GM23338 (cell line): ENCODE measurements at regions not wholly inside any gene's neighbourhood (a gene's known extent, or its start where the extent isn't known, plus 50 kb on each side); places are given as distances from the start of the nearest gene placed in this dataset.

Experiments used
- ATAC-seq: fragments of 200-7000 bp; cut with Tn5 transposase; 3 replicates; pipeline ENCODE4 v1.9.1; 2020
- DNase-seq: peaks from one replicate; pipeline ENCODE4 v3.0.0-alpha.2; 2015; ENCODE audit warnings: low spot score
- H2AFZ ChIP-seq: fragments of 200-600 bp; sonication (generic); 2 replicates; pipeline ENCODE4 v1.8.0; 2016; ENCODE audit warnings: antibody characterized with exemption, mild to moderate bottlenecking, moderate library complexity
- H3F3A ChIP-seq: fragments of 200-600 bp; sonication (generic); replicated peaks from 2 replicates; pipeline ENCODE4 v1.8.0; 2017; ENCODE audit warnings: antibody characterized with exemption, mixed run types, low read depth
- H3K27ac ChIP-seq: fragments of 200-600 bp; sonication (generic); 2 replicates; pipeline ENCODE4 v1.6.1; 2016; ENCODE audit warnings: low read depth
- H3K27me3 ChIP-seq: fragments of 200-600 bp; sonication (generic); 2 replicates; pipeline ENCODE4 v1.8.0; 2016; ENCODE audit warnings: mild to moderate bottlenecking, mixed run types, moderate library complexity; ENCODE audit not compliant: insufficient read depth
- H3K36me3 ChIP-seq: fragments of 200-600 bp; sonication (generic); 2 replicates; pipeline ENCODE4 v1.8.0; 2016; ENCODE audit warnings: mild to moderate bottlenecking; ENCODE audit not compliant: insufficient read depth
- H3K4me1 ChIP-seq: fragments of 200-600 bp; sonication (generic); 2 replicates; pipeline ENCODE4 v1.8.0; 2016; ENCODE audit warnings: mild to moderate bottlenecking, moderate library complexity; ENCODE audit not compliant: insufficient read depth
- H3K4me2 ChIP-seq: fragments of 200-600 bp; sonication (generic); 2 replicates; pipeline ENCODE4 v1.7.1; 2017; ENCODE audit warnings: mixed run types
- H3K4me3 ChIP-seq: fragments of 200-600 bp; sonication (generic); 2 replicates; pipeline ENCODE4 v1.6.1; 2016; ENCODE audit warnings: mixed run types
- H3K79me2 ChIP-seq: fragments of 200-600 bp; sonication (generic); replicated peaks from 2 replicates; pipeline ENCODE4 v1.8.0; 2017; ENCODE audit warnings: mild to moderate bottlenecking; ENCODE audit not compliant: insufficient read depth
- H3K9me2 ChIP-seq: fragments of 200-600 bp; sonication (generic); 2 replicates; pipeline ENCODE4 v1.8.0; 2017; ENCODE audit not compliant: insufficient read depth
- H4K20me1 ChIP-seq: fragments of 200-600 bp; sonication (generic); replicated peaks from 2 replicates; pipeline ENCODE4 v1.8.0; 2017; ENCODE audit warnings: mild to moderate bottlenecking; ENCODE audit not compliant: insufficient read depth
- H3K27ac Mint-ChIP-seq: 2 replicates; pipeline ENCODE4 v1.8.0; 2020; ENCODE audit warnings: inconsistent platforms, mild to moderate bottlenecking, moderate library complexity, mixed read lengths
- H3K27me3 Mint-ChIP-seq: 3 replicates; pipeline ENCODE4 v1.8.0; 2022; ENCODE audit warnings: low read depth, mild to moderate bottlenecking, moderate library complexity, mixed read lengths, inconsistent platforms; ENCODE audit not compliant: insufficient read depth, poor library complexity
- H3K36me3 Mint-ChIP-seq: 3 replicates; pipeline ENCODE4 v1.8.0; 2021; ENCODE audit warnings: low read depth, mild to moderate bottlenecking, inconsistent platforms, moderate library complexity, mixed read lengths
- H3K4me1 Mint-ChIP-seq: 3 replicates; pipeline ENCODE4 v1.8.0; 2020; ENCODE audit warnings: mild to moderate bottlenecking, inconsistent platforms, mixed read lengths
- H3K4me3 Mint-ChIP-seq: 3 replicates; pipeline ENCODE4 v1.8.0; 2021; ENCODE audit warnings: moderate library complexity, mild to moderate bottlenecking, inconsistent platforms, mixed read lengths
- H3K9me3 Mint-ChIP-seq: 3 replicates; pipeline ENCODE4 v1.8.0; 2020; ENCODE audit warnings: moderate library complexity, mild to moderate bottlenecking, inconsistent platforms, mixed read lengths
- CREB1 ChIP-seq: fragments of 250-450 bp; sonication (Bioruptor Pico); IDR thresholded peaks from 2 replicates; pipeline ENCODE4 v1.5.0; 2020; ENCODE audit warnings: low read depth, mild to moderate bottlenecking, moderate library complexity
- EZH2 ChIP-seq: fragments of 200-600 bp; sonication (generic); IDR thresholded peaks from one replicate; pipeline ENCODE4 v1.8.0; 2017; ENCODE audit warnings: antibody characterized with exemption, mild to moderate bottlenecking, low read depth; ENCODE audit not compliant: unreplicated experiment
- EZH2phosphoT487 ChIP-seq: fragments of 200-600 bp; sonication (generic); IDR thresholded peaks from one replicate; pipeline ENCODE4 v1.8.1; 2018; ENCODE audit warnings: antibody characterized with exemption; ENCODE audit not compliant: unreplicated experiment
- JUNB ChIP-seq: IDR thresholded peaks from one replicate; pipeline ENCODE4 v1.6.1; 2016; ENCODE audit warnings: antibody characterized with exemption; ENCODE audit not compliant: unreplicated experiment
- NANOG ChIP-seq: IDR thresholded peaks from 2 replicates; pipeline ENCODE4 v1.6.1; 2016; ENCODE audit warnings: antibody characterized with exemption, borderline replicate concordance
- POLR2AphosphoS5 ChIP-seq: IDR thresholded peaks from 2 replicates; pipeline ENCODE4 v1.6.1; 2016; ENCODE audit warnings: antibody characterized with exemption, low read depth
- STAT1 ChIP-seq: IDR thresholded peaks from one replicate; pipeline ENCODE4 v1.6.1; 2016; ENCODE audit warnings: antibody characterized with exemption; ENCODE audit not compliant: unreplicated experiment
- ZNF114 ChIP-seq: fragments of 250-450 bp; sonication (Bioruptor Pico); IDR thresholded peaks from 2 replicates; pipeline ENCODE4 v1.5.0; 2020; ENCODE audit warnings: mild to moderate bottlenecking, moderate library complexity
- ZNF331 ChIP-seq: fragments of 250-450 bp; sonication (Bioruptor Pico); IDR thresholded peaks from 2 replicates; pipeline ENCODE4 v1.5.0; 2020; ENCODE audit warnings: low read depth, mild to moderate bottlenecking, moderate library complexity
- TF ChIP-seq, protein P1 (sequence below), 2 experiments: fragments of 200-600 bp in 1 of 2; sonication (generic) in 1 of 2; conservative IDR thresholded peaks; 2 replicates each; pipeline versions ENCODE4 v1.5.1 to v1.6.1; 2016 to 2017; ENCODE audit warnings: antibody characterized with exemption in 2 of 2, low read depth in 2 of 2, mild to moderate bottlenecking in 2 of 2, moderate library complexity in 1 of 2
- TF ChIP-seq, protein P2 (sequence below): IDR thresholded peaks from one replicate; pipeline ENCODE4 v1.6.1; 2018; ENCODE audit warnings: antibody characterized with exemption; ENCODE audit not compliant: unreplicated experiment
- TF ChIP-seq, protein P3 (sequence below): IDR thresholded peaks from 2 replicates; pipeline ENCODE4 v1.6.1; 2016; ENCODE audit warnings: antibody characterized with exemption
- TF ChIP-seq, protein P4 (sequence below): fragments of 250-450 bp; sonication (Bioruptor Pico); IDR thresholded peaks from 2 replicates; pipeline ENCODE4 v1.5.0; 2020; ENCODE audit warnings: mild to moderate bottlenecking, moderate library complexity

DNA sequence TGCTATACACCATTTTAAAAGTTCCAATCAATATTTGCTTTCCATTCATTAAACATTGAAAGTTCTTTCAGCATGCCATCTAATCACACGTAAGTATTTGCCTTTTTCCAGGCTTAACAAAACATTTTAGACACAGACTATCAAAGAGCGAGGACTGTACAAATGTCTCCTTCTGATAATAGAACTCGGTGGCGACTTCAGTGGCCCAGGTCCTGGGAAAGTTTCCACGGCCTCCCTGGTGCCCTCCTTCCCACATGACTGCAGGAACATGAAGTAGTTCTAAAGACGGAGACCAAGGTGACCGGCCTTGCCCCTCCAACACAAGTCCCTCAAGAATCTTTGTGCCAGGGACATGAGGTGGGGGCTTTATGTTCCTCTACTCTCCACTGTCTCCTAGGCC, 174.6 kb upstream of the KBTBD8 start:
- no peak for ATAC-seq
- DNase-seq, result no peak
- Histone ChIP-seq H3K4me1 (peaks cover 20% of the 10 kb centered on the region), H2AFZ (no peak overlapping the region), H3K36me3 (no peaks in the 10 kb centered on the region), H3K79me2 (no peaks in the 10 kb centered on the region), H3K27ac (no peak overlapping the region), H3K9me2 (peaks cover 8% of the 10 kb centered on the region; the same call in 1 of the 2 replicates), H4K20me1 (no peaks in the 10 kb centered on the region), H3K4me3 (no peak overlapping the region), H3K4me2 (no peak overlapping the region), H3K27me3 (no peaks in the 10 kb centered on the region), H3F3A (no peaks in the 10 kb centered on the region)
- no peak overlapping the region for H3K4me3 Mint-ChIP-seq
- TF ChIP-seq, protein P1, sequence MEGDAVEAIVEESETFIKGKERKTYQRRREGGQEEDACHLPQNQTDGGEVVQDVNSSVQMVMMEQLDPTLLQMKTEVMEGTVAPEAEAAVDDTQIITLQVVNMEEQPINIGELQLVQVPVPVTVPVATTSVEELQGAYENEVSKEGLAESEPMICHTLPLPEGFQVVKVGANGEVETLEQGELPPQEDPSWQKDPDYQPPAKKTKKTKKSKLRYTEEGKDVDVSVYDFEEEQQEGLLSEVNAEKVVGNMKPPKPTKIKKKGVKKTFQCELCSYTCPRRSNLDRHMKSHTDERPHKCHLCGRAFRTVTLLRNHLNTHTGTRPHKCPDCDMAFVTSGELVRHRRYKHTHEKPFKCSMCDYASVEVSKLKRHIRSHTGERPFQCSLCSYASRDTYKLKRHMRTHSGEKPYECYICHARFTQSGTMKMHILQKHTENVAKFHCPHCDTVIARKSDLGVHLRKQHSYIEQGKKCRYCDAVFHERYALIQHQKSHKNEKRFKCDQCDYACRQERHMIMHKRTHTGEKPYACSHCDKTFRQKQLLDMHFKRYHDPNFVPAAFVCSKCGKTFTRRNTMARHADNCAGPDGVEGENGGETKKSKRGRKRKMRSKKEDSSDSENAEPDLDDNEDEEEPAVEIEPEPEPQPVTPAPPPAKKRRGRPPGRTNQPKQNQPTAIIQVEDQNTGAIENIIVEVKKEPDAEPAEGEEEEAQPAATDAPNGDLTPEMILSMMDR (conservative IDR thresholded peaks at IDR 0.05; ENCODE audit: low read depth in 2 of 2), result no peak
- TF ChIP-seq, protein P2, sequence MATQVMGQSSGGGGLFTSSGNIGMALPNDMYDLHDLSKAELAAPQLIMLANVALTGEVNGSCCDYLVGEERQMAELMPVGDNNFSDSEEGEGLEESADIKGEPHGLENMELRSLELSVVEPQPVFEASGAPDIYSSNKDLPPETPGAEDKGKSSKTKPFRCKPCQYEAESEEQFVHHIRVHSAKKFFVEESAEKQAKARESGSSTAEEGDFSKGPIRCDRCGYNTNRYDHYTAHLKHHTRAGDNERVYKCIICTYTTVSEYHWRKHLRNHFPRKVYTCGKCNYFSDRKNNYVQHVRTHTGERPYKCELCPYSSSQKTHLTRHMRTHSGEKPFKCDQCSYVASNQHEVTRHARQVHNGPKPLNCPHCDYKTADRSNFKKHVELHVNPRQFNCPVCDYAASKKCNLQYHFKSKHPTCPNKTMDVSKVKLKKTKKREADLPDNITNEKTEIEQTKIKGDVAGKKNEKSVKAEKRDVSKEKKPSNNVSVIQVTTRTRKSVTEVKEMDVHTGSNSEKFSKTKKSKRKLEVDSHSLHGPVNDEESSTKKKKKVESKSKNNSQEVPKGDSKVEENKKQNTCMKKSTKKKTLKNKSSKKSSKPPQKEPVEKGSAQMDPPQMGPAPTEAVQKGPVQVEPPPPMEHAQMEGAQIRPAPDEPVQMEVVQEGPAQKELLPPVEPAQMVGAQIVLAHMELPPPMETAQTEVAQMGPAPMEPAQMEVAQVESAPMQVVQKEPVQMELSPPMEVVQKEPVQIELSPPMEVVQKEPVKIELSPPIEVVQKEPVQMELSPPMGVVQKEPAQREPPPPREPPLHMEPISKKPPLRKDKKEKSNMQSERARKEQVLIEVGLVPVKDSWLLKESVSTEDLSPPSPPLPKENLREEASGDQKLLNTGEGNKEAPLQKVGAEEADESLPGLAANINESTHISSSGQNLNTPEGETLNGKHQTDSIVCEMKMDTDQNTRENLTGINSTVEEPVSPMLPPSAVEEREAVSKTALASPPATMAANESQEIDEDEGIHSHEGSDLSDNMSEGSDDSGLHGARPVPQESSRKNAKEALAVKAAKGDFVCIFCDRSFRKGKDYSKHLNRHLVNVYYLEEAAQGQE, result no peak
- TF ChIP-seq EZH2, result no peak
- TF ChIP-seq, protein P3, sequence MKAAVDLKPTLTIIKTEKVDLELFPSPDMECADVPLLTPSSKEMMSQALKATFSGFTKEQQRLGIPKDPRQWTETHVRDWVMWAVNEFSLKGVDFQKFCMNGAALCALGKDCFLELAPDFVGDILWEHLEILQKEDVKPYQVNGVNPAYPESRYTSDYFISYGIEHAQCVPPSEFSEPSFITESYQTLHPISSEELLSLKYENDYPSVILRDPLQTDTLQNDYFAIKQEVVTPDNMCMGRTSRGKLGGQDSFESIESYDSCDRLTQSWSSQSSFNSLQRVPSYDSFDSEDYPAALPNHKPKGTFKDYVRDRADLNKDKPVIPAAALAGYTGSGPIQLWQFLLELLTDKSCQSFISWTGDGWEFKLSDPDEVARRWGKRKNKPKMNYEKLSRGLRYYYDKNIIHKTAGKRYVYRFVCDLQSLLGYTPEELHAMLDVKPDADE, result no peak
- TF ChIP-seq STAT1, result no peak
- TF ChIP-seq ZNF331 (CRISPR knock-in tag), result no peak
- no peak for TF ChIP-seq POLR2AphosphoS5
- TF ChIP-seq ZNF114 (CRISPR knock-in tag), result no peak
- TF ChIP-seq, protein P4, sequence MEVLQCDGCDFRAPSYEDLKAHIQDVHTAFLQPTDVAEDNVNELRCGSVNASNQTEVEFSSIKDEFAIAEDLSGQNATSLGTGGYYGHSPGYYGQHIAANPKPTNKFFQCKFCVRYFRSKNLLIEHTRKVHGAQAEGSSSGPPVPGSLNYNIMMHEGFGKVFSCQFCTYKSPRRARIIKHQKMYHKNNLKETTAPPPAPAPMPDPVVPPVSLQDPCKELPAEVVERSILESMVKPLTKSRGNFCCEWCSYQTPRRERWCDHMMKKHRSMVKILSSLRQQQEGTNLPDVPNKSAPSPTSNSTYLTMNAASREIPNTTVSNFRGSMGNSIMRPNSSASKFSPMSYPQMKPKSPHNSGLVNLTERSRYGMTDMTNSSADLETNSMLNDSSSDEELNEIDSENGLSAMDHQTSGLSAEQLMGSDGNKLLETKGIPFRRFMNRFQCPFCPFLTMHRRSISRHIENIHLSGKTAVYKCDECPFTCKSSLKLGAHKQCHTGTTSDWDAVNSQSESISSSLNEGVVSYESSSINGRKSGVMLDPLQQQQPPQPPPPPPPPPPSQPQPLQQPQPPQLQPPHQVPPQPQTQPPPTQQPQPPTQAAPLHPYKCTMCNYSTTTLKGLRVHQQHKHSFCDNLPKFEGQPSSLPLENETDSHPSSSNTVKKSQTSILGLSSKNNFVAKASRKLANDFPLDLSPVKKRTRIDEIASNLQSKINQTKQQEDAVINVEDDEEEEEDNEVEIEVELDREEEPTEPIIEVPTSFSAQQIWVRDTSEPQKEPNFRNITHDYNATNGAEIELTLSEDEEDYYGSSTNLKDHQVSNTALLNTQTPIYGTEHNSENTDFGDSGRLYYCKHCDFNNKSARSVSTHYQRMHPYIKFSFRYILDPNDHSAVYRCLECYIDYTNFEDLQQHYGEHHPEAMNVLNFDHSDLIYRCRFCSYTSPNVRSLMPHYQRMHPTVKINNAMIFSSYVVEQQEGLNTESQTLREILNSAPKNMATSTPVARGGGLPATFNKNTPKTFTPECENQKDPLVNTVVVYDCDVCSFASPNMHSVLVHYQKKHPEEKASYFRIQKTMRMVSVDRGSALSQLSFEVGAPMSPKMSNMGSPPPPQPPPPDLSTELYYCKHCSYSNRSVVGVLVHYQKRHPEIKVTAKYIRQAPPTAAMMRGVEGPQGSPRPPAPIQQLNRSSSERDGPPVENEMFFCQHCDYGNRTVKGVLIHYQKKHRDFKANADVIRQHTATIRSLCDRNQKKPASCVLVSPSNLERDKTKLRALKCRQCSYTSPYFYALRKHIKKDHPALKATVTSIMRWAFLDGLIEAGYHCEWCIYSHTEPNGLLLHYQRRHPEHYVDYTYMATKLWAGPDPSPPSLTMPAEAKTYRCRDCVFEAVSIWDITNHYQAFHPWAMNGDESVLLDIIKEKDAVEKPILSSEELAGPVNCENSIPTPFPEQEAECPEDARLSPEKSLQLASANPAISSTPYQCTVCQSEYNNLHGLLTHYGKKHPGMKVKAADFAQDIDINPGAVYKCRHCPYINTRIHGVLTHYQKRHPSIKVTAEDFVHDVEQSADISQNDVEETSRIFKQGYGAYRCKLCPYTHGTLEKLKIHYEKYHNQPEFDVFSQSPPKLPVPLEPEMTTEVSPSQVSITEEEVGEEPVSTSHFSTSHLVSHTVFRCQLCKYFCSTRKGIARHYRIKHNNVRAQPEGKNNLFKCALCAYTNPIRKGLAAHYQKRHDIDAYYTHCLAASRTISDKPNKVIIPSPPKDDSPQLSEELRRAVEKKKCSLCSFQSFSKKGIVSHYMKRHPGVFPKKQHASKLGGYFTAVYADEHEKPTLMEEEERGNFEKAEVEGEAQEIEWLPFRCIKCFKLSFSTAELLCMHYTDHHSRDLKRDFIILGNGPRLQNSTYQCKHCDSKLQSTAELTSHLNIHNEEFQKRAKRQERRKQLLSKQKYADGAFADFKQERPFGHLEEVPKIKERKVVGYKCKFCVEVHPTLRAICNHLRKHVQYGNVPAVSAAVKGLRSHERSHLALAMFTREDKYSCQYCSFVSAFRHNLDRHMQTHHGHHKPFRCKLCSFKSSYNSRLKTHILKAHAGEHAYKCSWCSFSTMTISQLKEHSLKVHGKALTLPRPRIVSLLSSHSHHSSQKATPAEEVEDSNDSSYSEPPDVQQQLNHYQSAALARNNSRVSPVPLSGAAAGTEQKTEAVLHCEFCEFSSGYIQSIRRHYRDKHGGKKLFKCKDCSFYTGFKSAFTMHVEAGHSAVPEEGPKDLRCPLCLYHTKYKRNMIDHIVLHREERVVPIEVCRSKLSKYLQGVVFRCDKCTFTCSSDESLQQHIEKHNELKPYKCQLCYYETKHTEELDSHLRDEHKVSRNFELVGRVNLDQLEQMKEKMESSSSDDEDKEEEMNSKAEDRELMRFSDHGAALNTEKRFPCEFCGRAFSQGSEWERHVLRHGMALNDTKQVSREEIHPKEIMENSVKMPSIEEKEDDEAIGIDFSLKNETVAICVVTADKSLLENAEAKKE (CRISPR knock-in tag), result no peak
- TF ChIP-seq JUNB, result no peak
- no peak for TF ChIP-seq CREB1 (CRISPR knock-in tag)
- TF ChIP-seq EZH2phosphoT487, result no peak
- TF ChIP-seq NANOG, result no peak
- peaks cover 26% of the 10 kb centered on the region; the same call in 2 of the 3 replicates for H3K4me1 Mint-ChIP-seq
- H3K27ac Mint-ChIP-seq, result no peak overlapping the region
- H3K27me3 Mint-ChIP-seq, result peaks cover 1% of the 10 kb centered on the region
- H3K9me3 Mint-ChIP-seq, result no peaks in the 10 kb centered on the region
- no peaks in the 10 kb centered on the region for H3K36me3 Mint-ChIP-seq
